CD8-positive, alpha-beta memory T cell (primary cell): ENCODE measurements at regions not wholly inside any gene's neighbourhood (a gene's known extent, or its start where the extent isn't known, plus 50 kb on each side); places are given as distances from the start of the nearest gene placed in this dataset.
"Not testable (repeated sequence)": the region's sequence is repeated elsewhere in the genome, so short reads cannot be mapped to it uniquely, and the experiment has no call there.

Experiments used
- CTCF ChIA-PET: fragments of 350-600 bp; sonication (Branson Sonifier 250); formaldehyde crosslinking; loops from one replicate; lab custom pipeline; 2021; ENCODE audit warnings: antibody characterized with exemption; lab: Charles Lee
- POLR2A ChIA-PET: fragments of 350-600 bp; sonication (Branson Sonifier 250); formaldehyde crosslinking; loops from one replicate; lab custom pipeline; 2021; ENCODE audit warnings: antibody characterized with exemption; lab: Charles Lee
- DNase-seq, 5 donors: peaks; one replicate each; pipeline versions ENCODE4 v3.0.0 to v3.0.0-alpha.2; 2020 to 2022; ENCODE audit warnings: mixed read lengths in 1 of 5
- H3K27ac ChIP-seq: one replicate; pipeline ENCODE4 v1.7.0; 2013; ENCODE audit warnings: low read depth, mild to moderate bottlenecking, low read length, moderate library complexity
- H3K27me3 ChIP-seq: 2 replicates; pipeline ENCODE4 v1.7.0; 2013; ENCODE audit warnings: low read length, mild to moderate bottlenecking; ENCODE audit not compliant: insufficient read depth, poor library complexity, severe bottlenecking
- H3K36me3 ChIP-seq: 2 replicates; pipeline ENCODE4 v1.7.0; 2013; ENCODE audit warnings: mild to moderate bottlenecking, low read length, moderate library complexity; ENCODE audit not compliant: insufficient read depth
- H3K4me1 ChIP-seq: 2 replicates; pipeline ENCODE4 v1.7.0; 2013; ENCODE audit warnings: mild to moderate bottlenecking, low read length, moderate library complexity; ENCODE audit not compliant: insufficient read depth
- H3K4me3 ChIP-seq: 2 replicates; pipeline ENCODE4 v1.7.0; 2013; ENCODE audit warnings: mild to moderate bottlenecking, low read length
- H3K9me3 ChIP-seq: 2 replicates; pipeline ENCODE4 v1.7.0; 2013; ENCODE audit warnings: mild to moderate bottlenecking, low read length
- H3K27ac Mint-ChIP-seq, 8 donors: one replicate each; pipeline ENCODE4 v1.8.0; 2020 to 2021; ENCODE audit warnings: mixed read lengths in 8 of 8, mild to moderate bottlenecking in 6 of 8, inconsistent platforms in 3 of 8, moderate library complexity in 3 of 8
- H3K27me3 Mint-ChIP-seq, 2 donors: one replicate each; pipeline ENCODE4 v1.8.0; 2020 to 2021; ENCODE audit warnings: mixed read lengths in 2 of 2, mild to moderate bottlenecking in 1 of 2, moderate library complexity in 1 of 2
- H3K36me3 Mint-ChIP-seq, 3 donors: one replicate each; pipeline ENCODE4 v1.8.0; 2020 to 2021; ENCODE audit warnings: mixed read lengths in 3 of 3, inconsistent platforms in 1 of 3, mild to moderate bottlenecking in 1 of 3
- H3K4me1 Mint-ChIP-seq, 3 donors: one replicate each; pipeline ENCODE4 v1.8.0; 2020 to 2021; ENCODE audit warnings: mixed read lengths in 3 of 3, inconsistent platforms in 1 of 3, mild to moderate bottlenecking in 1 of 3
- H3K4me3 Mint-ChIP-seq, 7 donors: one replicate each; pipeline ENCODE4 v1.8.0; 2020 to 2021; ENCODE audit warnings: mixed read lengths in 7 of 7, mild to moderate bottlenecking in 6 of 7, moderate library complexity in 4 of 7, inconsistent platforms in 2 of 7
- H3K9me3 Mint-ChIP-seq, 5 donors: one replicate each; pipeline ENCODE4 v1.8.0; 2020 to 2022; ENCODE audit warnings: mixed read lengths in 5 of 5, mild to moderate bottlenecking in 3 of 5, moderate library complexity in 2 of 5, inconsistent platforms in 1 of 5

GRCh38 chr11:134945993-134946392 lies 534.0 kb upstream of the B3GAT1 start:
- Mint-ChIP-seq H3K27ac (no peak overlapping the region), H3K4me1 (no peaks in the 10 kb centered on the region), H3K36me3 (no peaks in the 10 kb centered on the region), H3K27me3 (peaks cover 5 to 18% of the 10 kb centered on the region in 2 donors), H3K4me3 (no peak overlapping the region), H3K9me3 (no peaks in the 10 kb centered on the region)
- Histone ChIP-seq H3K27ac (no peak overlapping the region), H3K4me3 (no peak overlapping the region), H3K36me3 (no peaks in the 10 kb centered on the region), H3K4me1 (no peaks in the 10 kb centered on the region), H3K27me3 (no peaks in the 10 kb centered on the region), H3K9me3 (no peaks in the 10 kb centered on the region)
- ChIA-PET CTCF (no interaction called here), POLR2A (no interaction called here)
- DNase-seq = no peak

GRCh38 chr11:134944986-134945385 lies 532.9 kb upstream of the B3GAT1 start:
- Histone ChIP-seq H3K4me3 (no peak overlapping the region), H3K27me3 (no peaks in the 10 kb centered on the region), H3K27ac (no peak overlapping the region), H3K4me1 (no peaks in the 10 kb centered on the region), H3K36me3 (no peaks in the 10 kb centered on the region), H3K9me3 (no peaks in the 10 kb centered on the region)
- POLR2A ChIA-PET = no interaction called here
- CTCF ChIA-PET = no interaction called here
- no peak for DNase-seq
- Mint-ChIP-seq H3K4me1 (no peaks in the 10 kb centered on the region), H3K4me3 (no peak overlapping the region), H3K9me3 (no peaks in the 10 kb centered on the region), H3K27me3 (peaks cover 5 to 21% of the 10 kb centered on the region in 2 donors), H3K27ac (no peak overlapping the region), H3K36me3 (no peaks in the 10 kb centered on the region)

- Mint-ChIP-seq H3K4me1 (no peaks in the 10 kb centered on the region), H3K27me3 (peaks cover 6 to 22% of the 10 kb centered on the region in 2 donors), H3K9me3 (no peaks in the 10 kb centered on the region), H3K27ac (no peak overlapping the region), H3K4me3 (no peak overlapping the region), H3K36me3 (no peaks in the 10 kb centered on the region)
- ChIA-PET POLR2A (no interaction called here), CTCF (no interaction called here)
- no peak overlapping the region for H3K27ac ChIP-seq
- H3K4me1 ChIP-seq = no peaks in the 10 kb centered on the region
- no peaks in the 10 kb centered on the region for H3K9me3 ChIP-seq
- DNase-seq = no peak
- no peaks in the 10 kb centered on the region for H3K27me3 ChIP-seq
- no peak overlapping the region for H3K4me3 ChIP-seq
- H3K36me3 ChIP-seq = no peaks in the 10 kb centered on the region
These were observed 532.1 kb upstream of the B3GAT1 start for GRCh38 chr11:134944131-134944530.

DNA sequence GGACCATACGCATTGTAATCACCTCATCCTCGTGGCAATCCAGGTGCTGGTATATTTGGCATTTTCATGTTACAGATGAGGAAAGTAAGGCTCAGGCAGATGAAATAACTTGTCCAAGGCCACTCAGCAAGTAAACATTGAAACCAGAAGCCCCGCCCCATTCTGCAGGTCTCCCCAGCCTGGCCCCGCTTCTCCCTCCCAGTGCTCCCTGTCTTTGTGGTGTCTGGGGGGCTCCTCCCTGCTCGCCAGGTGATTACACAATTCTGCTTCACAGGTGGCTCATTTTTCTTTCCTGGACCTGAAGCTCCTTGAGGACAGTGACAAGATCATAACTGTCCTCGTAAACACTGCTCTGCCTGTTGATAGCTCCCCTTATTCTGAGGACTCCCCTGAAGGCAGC lies 531.5 kb upstream of the B3GAT1 start:
- H3K9me3 Mint-ChIP-seq = no peaks in the 10 kb centered on the region
- Histone ChIP-seq H3K36me3 (no peaks in the 10 kb centered on the region), H3K27ac (no peak overlapping the region), H3K9me3 (no peaks in the 10 kb centered on the region), H3K27me3 (no peaks in the 10 kb centered on the region), H3K4me1 (no peaks in the 10 kb centered on the region), H3K4me3 (no peak overlapping the region)
- peaks cover 9 to 22% of the 10 kb centered on the region in 2 donors for H3K27me3 Mint-ChIP-seq
- no peak for DNase-seq
- no peaks in the 10 kb centered on the region for H3K4me1 Mint-ChIP-seq
- POLR2A ChIA-PET = no interaction called here
- CTCF ChIA-PET = no interaction called here
- H3K36me3 Mint-ChIP-seq = no peaks in the 10 kb centered on the region
- H3K27ac Mint-ChIP-seq = no peak overlapping the region
- no peak overlapping the region for H3K4me3 Mint-ChIP-seq

DNA sequence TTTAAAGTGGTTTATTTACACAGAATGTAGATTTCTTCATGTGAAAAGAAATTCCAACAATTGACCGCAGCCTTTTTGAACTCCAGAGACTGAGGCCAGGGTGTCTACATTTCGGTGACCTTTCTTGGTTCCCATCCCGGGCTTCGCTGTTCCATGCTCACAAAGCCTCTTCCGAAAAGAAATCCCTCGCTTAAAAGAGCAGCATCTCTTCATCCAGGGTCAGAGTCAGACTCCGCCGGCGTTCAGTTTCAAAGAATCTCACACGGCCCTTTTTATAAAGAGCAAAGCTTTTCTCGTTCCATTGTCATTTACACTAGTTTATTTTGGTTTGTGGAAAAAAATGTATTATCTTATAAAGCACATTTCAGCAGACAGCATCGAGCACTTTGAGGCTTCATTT lies 530.6 kb upstream of the B3GAT1 start:
- Mint-ChIP-seq H3K36me3 (no peaks in the 10 kb centered on the region), H3K27ac (no peak overlapping the region), H3K27me3 (peaks cover 9 to 25% of the 10 kb centered on the region in 2 donors), H3K4me3 (no peak overlapping the region), H3K9me3 (no peaks in the 10 kb centered on the region), H3K4me1 (no peaks in the 10 kb centered on the region)
- Histone ChIP-seq H3K27ac (no peak overlapping the region), H3K27me3 (no peaks in the 10 kb centered on the region), H3K4me3 (no peak overlapping the region), H3K9me3 (no peaks in the 10 kb centered on the region), H3K4me1 (no peaks in the 10 kb centered on the region), H3K36me3 (no peaks in the 10 kb centered on the region)
- no peak for DNase-seq
- POLR2A ChIA-PET = no interaction called here
- CTCF ChIA-PET = no interaction called here

DNA sequence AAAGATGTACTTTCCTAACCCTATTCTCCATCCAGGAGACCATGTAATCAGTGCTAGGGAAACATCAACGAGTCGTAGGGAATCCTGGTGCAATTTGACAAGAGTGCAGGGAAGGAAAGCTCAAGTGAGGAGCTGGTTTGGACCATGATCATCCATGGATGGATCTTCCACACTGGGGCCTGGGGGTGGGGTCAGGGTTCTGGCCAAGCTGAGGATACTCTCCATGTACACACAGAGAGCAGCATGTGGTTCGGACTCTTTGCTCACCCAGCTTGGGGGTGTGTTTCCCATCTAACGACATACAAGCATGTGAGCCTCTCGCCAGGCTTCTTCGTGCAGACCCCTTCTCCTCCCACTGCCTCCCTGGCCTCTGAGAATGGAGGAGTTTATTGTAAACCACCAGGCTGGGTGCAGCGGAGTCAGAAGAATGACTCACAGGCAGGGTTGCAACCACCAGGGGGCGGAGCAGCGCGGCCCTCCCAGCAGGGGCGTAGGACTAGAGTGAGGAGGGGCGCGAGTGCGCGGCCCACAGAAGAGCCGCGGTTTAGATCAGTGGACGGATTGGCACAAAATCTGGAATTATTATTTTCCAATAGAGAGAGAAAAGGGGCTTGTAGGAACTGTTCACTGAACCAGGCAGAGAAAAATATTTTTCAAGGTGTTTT lies 530.0 kb upstream of the B3GAT1 start:
- H3K27me3 ChIP-seq, CTCF ChIA-PET, H3K4me1 Mint-ChIP-seq, H3K9me3 Mint-ChIP-seq, H3K4me1 ChIP-seq, H3K4me3 Mint-ChIP-seq, DNase-seq, H3K4me3 ChIP-seq, H3K27ac ChIP-seq, H3K36me3 Mint-ChIP-seq, H3K27ac Mint-ChIP-seq, POLR2A ChIA-PET, H3K36me3 ChIP-seq, H3K9me3 ChIP-seq: not testable (repeated sequence)
- H3K27me3 Mint-ChIP-seq = peaks cover 9 to 26% of the 10 kb centered on the region in 2 donors

- Histone ChIP-seq H3K4me1 (no peaks in the 10 kb centered on the region), H3K4me3 (no peak overlapping the region), H3K27ac (no peak overlapping the region), H3K36me3 (no peaks in the 10 kb centered on the region), H3K27me3 (no peaks in the 10 kb centered on the region), H3K9me3 (no peaks in the 10 kb centered on the region)
- peaks cover 9 to 32% of the 10 kb centered on the region in 2 donors for H3K27me3 Mint-ChIP-seq
- DNase-seq = no peak
- POLR2A ChIA-PET = no interaction called here
- no peak overlapping the region for H3K27ac Mint-ChIP-seq
- CTCF ChIA-PET = no interaction called here
- no peak overlapping the region for H3K4me3 Mint-ChIP-seq
- no peaks in the 10 kb centered on the region for H3K36me3 Mint-ChIP-seq
- H3K9me3 Mint-ChIP-seq = no peaks in the 10 kb centered on the region
- no peaks in the 10 kb centered on the region for H3K4me1 Mint-ChIP-seq
These were observed 529.3 kb upstream of the B3GAT1 start for GRCh38 chr11:134941326-134941725.

DNA sequence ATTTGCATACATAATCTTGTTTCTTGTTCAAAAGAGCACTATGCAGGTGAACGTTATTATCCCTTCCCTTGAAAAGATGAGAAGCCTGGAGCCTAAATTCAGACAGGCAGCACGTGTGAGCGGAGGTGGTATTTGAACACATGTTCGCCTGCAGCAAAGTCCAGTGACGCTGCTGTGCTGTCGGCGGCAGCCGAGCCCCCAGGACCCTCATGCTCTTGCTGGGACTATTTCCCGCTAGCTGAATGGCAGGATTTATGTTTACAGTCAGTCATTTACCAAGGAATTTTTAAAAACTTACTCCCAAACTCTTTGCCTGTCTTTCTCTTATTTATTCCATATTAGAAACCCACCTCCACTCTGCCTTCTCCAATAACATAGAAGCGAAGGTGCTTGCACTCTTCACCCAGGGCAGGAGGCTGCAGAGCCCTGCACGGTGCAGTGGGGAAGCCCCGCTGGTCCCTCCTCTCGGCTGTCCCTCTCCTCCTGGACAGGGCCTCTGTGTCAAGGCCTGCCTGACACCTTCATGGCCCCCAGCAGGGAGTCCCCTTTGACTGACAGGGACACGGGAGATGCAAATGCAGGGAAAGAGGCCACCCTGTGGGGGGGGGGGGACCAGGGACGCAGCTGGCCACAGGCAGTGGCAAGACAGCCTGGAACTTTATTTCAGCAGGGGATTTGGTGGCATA lies 528.5 kb upstream of the B3GAT1 start:
- Mint-ChIP-seq H3K9me3 (no peaks in the 10 kb centered on the region), H3K4me3 (no peak overlapping the region), H3K4me1 (no peaks in the 10 kb centered on the region), H3K27me3 (peaks cover 9 to 34% of the 10 kb centered on the region in 2 donors), H3K27ac (no peak overlapping the region), H3K36me3 (no peaks in the 10 kb centered on the region)
- no peak overlapping the region for H3K4me3 ChIP-seq
- ChIA-PET POLR2A (no interaction called here), CTCF (no interaction called here)
- H3K27ac ChIP-seq = no peak overlapping the region
- H3K4me1 ChIP-seq = no peaks in the 10 kb centered on the region
- H3K27me3 ChIP-seq = no peaks in the 10 kb centered on the region
- no peaks in the 10 kb centered on the region for H3K36me3 ChIP-seq
- DNase-seq = no peak
- no peaks in the 10 kb centered on the region for H3K9me3 ChIP-seq
